Glutamatergic neuron (in vitro differentiated cells): ENCODE measurements at regions not wholly inside any gene's neighbourhood (a gene's known extent, or its start where the extent isn't known, plus 50 kb on each side); places are given as distances from the start of the nearest gene placed in this dataset.

ENCODE experiments used
- DNase-seq: peaks from one replicate; pipeline ENCODE4 v3.0.0; 2022
- H3K27ac Mint-ChIP-seq: one replicate; pipeline ENCODE4 v1.8.0; 2020; ENCODE audit warnings: mild to moderate bottlenecking, mixed read lengths, inconsistent platforms; ENCODE audit not compliant: unreplicated experiment
- H3K27me3 Mint-ChIP-seq: one replicate; pipeline ENCODE4 v1.8.0; 2020; ENCODE audit warnings: mild to moderate bottlenecking, moderate library complexity, mixed read lengths, inconsistent platforms; ENCODE audit not compliant: unreplicated experiment
- H3K36me3 Mint-ChIP-seq: one replicate; pipeline ENCODE4 v1.8.0; 2020; ENCODE audit warnings: mild to moderate bottlenecking, mixed read lengths, inconsistent platforms; ENCODE audit not compliant: unreplicated experiment
- H3K4me1 Mint-ChIP-seq: one replicate; pipeline ENCODE4 v1.8.0; 2020; ENCODE audit warnings: mild to moderate bottlenecking, low read depth, mixed read lengths, inconsistent platforms; ENCODE audit not compliant: unreplicated experiment
- H3K4me3 Mint-ChIP-seq: one replicate; pipeline ENCODE4 v1.8.0; 2020; ENCODE audit warnings: mild to moderate bottlenecking, mixed read lengths, inconsistent platforms; ENCODE audit not compliant: unreplicated experiment
- H3K9me3 Mint-ChIP-seq: one replicate; pipeline ENCODE4 v1.8.0; 2020; ENCODE audit warnings: mild to moderate bottlenecking, moderate library complexity, mixed read lengths, inconsistent platforms; ENCODE audit not compliant: unreplicated experiment
- CTCF ChIP-seq: fragments of 200-600 bp; sonication (generic); IDR thresholded peaks from one replicate; pipeline ENCODE4 v1.5.0; 2021; ENCODE audit not compliant: partially characterized antibody, unreplicated experiment

- Mint-ChIP-seq H3K9me3 (peaks cover 2% of the 10 kb centered on the region), H3K4me1 (no peaks in the 10 kb centered on the region), H3K4me3 (no peak overlapping the region), H3K36me3 (peaks cover 17% of the 10 kb centered on the region), H3K27ac (no peak overlapping the region), H3K27me3 (peaks cover 2% of the 10 kb centered on the region)
- no peak for TF ChIP-seq CTCF
- no peak for DNase-seq
Measured at GRCh38 chr16:9489835-9490467, 398.5 kb downstream of the HAPSTR1 start.

- no peak for DNase-seq
- Mint-ChIP-seq H3K4me3 (no peak overlapping the region), H3K27ac (no peak overlapping the region), H3K9me3 (peaks cover 2% of the 10 kb centered on the region), H3K4me1 (peaks cover 3% of the 10 kb centered on the region), H3K27me3 (peaks cover 2% of the 10 kb centered on the region), H3K36me3 (peaks cover 12% of the 10 kb centered on the region)
- TF ChIP-seq CTCF, result no peak
Measured at GRCh38 chr16:9495824-9496223, 404.4 kb downstream of the HAPSTR1 start.

DNA sequence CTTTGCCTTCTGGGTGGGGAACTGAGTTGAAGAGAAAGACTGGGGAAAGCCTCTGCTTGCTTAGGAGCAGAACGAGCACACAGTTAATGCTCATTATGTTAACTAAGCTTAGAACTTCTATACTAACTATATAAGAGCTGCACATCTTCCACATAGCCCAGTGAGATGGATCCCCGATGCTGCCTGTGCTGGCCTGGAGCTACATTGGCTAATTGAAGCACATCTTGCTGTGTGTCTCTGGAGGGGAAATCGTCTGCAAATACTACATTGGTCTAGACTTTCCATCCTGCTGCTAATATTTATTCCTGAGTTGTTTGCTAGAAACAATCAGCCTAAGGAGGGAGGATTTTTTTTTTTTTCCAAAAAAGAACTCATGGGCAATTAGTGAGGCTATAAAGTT lies 406.3 kb downstream of the HAPSTR1 start:
- DNase-seq, result no peak
- no peak overlapping the region for H3K27ac Mint-ChIP-seq
- TF ChIP-seq CTCF, result no peak
- H3K4me1 Mint-ChIP-seq, result peaks cover 3% of the 10 kb centered on the region
- no peaks in the 10 kb centered on the region for H3K9me3 Mint-ChIP-seq
- H3K27me3 Mint-ChIP-seq, result peaks cover 3% of the 10 kb centered on the region
- no peak overlapping the region for H3K4me3 Mint-ChIP-seq
- no peaks in the 10 kb centered on the region for H3K36me3 Mint-ChIP-seq

DNA sequence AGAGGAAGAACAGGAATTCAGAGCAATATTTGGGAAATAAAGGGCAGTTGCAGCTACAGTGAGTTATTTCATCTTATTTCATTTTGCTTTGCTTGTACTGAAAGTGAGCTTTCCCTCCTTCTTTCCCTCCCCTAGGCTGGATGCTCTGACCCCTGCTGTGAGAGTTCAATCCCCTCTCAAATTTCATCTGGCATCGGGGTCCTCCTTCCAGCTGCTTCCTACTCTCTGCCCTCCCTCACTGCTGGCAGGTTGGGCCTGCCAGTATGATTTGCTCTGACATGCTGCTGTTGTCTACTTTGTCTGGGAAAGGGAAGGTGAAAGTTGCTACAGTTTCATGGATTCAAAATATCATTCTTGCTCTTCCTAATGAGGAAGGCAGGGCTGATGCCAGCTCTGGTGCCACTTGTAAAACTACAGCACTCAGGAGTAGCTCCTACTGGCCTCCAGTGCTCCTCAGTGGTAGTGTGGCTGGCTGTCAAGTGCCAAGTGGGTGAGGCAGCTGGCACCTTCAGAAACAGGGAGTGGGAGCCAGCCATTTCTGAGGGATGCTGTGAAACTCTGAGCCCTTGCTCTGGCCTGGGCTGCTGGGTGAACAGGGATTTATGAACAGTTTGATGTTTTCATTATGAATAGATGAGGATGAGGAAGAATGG lies 408.6 kb downstream of the HAPSTR1 start:
- DNase-seq, result no peak
- Mint-ChIP-seq H3K4me3 (no peak overlapping the region), H3K4me1 (peaks cover 3% of the 10 kb centered on the region), H3K36me3 (no peaks in the 10 kb centered on the region), H3K27me3 (peaks cover 3% of the 10 kb centered on the region), H3K9me3 (no peaks in the 10 kb centered on the region), H3K27ac (no peak overlapping the region)
- no peak for TF ChIP-seq CTCF

GRCh38 chr16:9500872-9501271 lies 409.4 kb downstream of the HAPSTR1 start:
- TF ChIP-seq CTCF, result no peak
- Mint-ChIP-seq H3K9me3 (no peaks in the 10 kb centered on the region), H3K27ac (no peak overlapping the region), H3K4me3 (no peak overlapping the region), H3K27me3 (peaks cover 3% of the 10 kb centered on the region), H3K36me3 (no peaks in the 10 kb centered on the region), H3K4me1 (peaks cover 3% of the 10 kb centered on the region)
- no peak for DNase-seq
